ENCODE measurements at regions not wholly inside any gene's neighbourhood (a gene's known extent, or its start where the extent isn't known, plus 50 kb on each side); places are given as distances from the start of the nearest gene placed in this dataset.

DNA sequence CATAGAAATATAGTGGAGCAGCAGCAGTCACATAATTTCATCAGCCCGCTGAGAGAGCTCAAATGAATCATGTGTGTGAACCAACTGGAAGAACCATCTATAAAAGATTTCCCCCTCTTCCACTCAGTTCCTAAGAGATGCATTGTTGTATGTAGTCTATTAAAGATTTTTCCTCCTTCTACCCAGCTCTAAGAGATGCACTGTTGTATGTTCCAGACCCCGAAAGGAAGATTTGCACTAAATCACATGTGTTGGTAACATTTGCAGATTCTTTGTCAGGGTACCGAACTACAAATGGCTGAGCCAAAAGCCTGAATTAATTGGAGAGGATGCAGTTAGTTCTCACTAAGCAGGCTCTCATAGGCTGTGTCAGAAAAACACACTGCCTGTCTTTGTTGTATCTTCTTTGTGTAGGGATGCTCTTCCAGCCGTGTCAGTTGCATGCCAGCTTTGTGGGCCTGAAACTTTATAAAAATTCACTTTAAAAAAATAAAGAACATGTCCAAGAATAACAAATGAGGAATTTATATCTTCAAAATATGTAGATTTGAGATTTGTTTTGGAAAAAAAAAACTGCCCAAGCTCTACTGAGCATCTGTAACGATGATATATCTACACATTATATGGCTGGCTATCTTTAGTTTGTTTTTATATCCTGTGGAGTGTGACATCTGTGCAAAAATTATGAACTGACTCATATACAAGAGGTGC lies 223.1 kb downstream of the MZT1 start:
- H3K27me3 ChIP-seq (ENCODE audit: insufficient read depth, poor library complexity, severe bottlenecking), result no peaks in the 10 kb centered on the region
- no peaks in the 10 kb centered on the region for H3K9me3 ChIP-seq (ENCODE audit: severe bottlenecking)
- TF ChIP-seq, protein P1, sequence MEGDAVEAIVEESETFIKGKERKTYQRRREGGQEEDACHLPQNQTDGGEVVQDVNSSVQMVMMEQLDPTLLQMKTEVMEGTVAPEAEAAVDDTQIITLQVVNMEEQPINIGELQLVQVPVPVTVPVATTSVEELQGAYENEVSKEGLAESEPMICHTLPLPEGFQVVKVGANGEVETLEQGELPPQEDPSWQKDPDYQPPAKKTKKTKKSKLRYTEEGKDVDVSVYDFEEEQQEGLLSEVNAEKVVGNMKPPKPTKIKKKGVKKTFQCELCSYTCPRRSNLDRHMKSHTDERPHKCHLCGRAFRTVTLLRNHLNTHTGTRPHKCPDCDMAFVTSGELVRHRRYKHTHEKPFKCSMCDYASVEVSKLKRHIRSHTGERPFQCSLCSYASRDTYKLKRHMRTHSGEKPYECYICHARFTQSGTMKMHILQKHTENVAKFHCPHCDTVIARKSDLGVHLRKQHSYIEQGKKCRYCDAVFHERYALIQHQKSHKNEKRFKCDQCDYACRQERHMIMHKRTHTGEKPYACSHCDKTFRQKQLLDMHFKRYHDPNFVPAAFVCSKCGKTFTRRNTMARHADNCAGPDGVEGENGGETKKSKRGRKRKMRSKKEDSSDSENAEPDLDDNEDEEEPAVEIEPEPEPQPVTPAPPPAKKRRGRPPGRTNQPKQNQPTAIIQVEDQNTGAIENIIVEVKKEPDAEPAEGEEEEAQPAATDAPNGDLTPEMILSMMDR (IDR thresholded peaks at IDR 0.05; ENCODE audit: poor library complexity, severe bottlenecking), result no peak
- no peak overlapping the region for H3K4me3 ChIP-seq (ENCODE audit: severe bottlenecking)
- DNase-seq (ENCODE audit: low spot score) (no peak), ATAC-seq (ENCODE audit: low read depth) (no peak)
- no peak overlapping the region for H3K27ac ChIP-seq (ENCODE audit: poor library complexity, severe bottlenecking)
- H3K36me3 ChIP-seq (ENCODE audit: low read depth), result no peaks in the 10 kb centered on the region
- no peaks in the 10 kb centered on the region for H3K4me1 ChIP-seq (ENCODE audit: insufficient read depth, poor library complexity, severe bottlenecking)

DNA sequence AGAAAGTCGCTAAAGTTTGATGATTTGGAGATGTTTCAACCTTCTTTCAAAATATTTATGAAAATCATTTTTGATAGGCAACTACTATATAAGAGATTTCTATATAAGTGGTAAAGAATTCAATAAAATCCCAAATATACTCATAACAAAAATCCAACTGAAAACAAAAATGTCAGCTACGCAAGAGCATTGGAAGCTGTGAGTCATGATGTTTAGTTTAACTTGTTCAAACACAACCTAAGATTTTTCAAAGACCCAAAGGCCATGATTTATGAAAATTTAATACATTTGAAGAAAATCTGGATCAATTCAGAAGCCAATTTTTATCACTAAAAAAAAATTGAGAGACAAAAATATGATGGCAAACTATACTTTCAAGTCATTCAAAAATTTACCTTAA lies 226.6 kb downstream of the MZT1 start:
- ATAC-seq (ENCODE audit: low read depth) (no peak), DNase-seq (ENCODE audit: low spot score) (no peak)
- Histone ChIP-seq H3K4me3 (ENCODE audit: severe bottlenecking) (no peak overlapping the region), H3K36me3 (ENCODE audit: low read depth) (no peaks in the 10 kb centered on the region), H3K9me3 (ENCODE audit: severe bottlenecking) (no peaks in the 10 kb centered on the region), H3K4me1 (ENCODE audit: insufficient read depth, poor library complexity, severe bottlenecking) (no peaks in the 10 kb centered on the region), H3K27ac (ENCODE audit: poor library complexity, severe bottlenecking) (no peak overlapping the region), H3K27me3 (ENCODE audit: insufficient read depth, poor library complexity, severe bottlenecking) (no peaks in the 10 kb centered on the region)
- TF ChIP-seq, protein P1 (IDR thresholded peaks at IDR 0.05; ENCODE audit: poor library complexity, severe bottlenecking), result no peak

DNA sequence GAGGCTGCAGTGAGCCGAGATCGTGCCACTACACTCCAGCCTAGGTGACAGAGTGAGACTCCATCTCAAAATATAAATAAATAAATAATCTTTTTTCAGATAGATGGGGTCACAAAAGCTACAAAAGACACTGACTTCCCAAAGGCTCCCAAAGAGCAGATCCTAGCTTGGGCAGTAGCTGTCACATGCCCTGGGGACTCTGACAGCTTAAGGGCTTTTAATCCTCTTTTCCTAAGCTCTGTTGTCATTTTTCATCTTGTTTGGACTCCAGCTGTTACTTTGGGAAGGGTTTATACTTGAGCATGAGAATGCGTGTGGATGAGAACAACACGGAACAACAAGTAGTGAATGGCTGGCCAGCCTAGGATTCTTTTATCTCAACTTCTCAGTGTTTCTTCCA lies 231.7 kb downstream of the MZT1 start:
- H3K36me3 ChIP-seq (ENCODE audit: low read depth), result no peaks in the 10 kb centered on the region
- DNase-seq (ENCODE audit: low spot score) (no peak), ATAC-seq (ENCODE audit: low read depth) (no peak)
- no peaks in the 10 kb centered on the region for H3K9me3 ChIP-seq (ENCODE audit: severe bottlenecking)
- H3K27ac ChIP-seq (ENCODE audit: poor library complexity, severe bottlenecking), result no peak overlapping the region
- no peak overlapping the region for H3K4me3 ChIP-seq (ENCODE audit: severe bottlenecking)
- H3K4me1 ChIP-seq (ENCODE audit: insufficient read depth, poor library complexity, severe bottlenecking), result no peaks in the 10 kb centered on the region
- TF ChIP-seq, protein P1 (IDR thresholded peaks at IDR 0.05; ENCODE audit: poor library complexity, severe bottlenecking), result no peak
- no peaks in the 10 kb centered on the region for H3K27me3 ChIP-seq (ENCODE audit: insufficient read depth, poor library complexity, severe bottlenecking)

DNA sequence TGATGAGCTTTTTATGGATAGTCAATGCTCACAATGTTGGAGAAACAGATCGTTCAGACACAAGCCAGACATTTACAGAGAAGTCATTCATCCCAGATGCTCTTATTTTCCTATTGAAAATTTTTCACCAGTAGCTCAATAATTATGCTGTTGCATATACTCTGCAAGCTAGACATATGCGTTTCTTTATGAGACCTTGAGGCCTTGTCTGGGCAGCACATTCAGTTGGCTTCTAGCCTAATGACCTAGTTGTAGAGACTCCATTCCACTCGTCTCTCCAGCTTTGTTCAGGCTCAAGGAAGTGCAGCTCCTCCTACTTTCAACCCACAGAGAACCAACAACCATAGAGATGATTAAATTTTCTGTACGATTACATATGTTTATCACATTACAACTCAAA lies 237.7 kb downstream of the MZT1 start:
- TF ChIP-seq, protein P1 (IDR thresholded peaks at IDR 0.05; ENCODE audit: poor library complexity, severe bottlenecking), result no peak
- Histone ChIP-seq H3K27ac (ENCODE audit: poor library complexity, severe bottlenecking) (no peak overlapping the region), H3K9me3 (ENCODE audit: severe bottlenecking) (no peaks in the 10 kb centered on the region), H3K27me3 (ENCODE audit: insufficient read depth, poor library complexity, severe bottlenecking) (no peaks in the 10 kb centered on the region), H3K4me1 (ENCODE audit: insufficient read depth, poor library complexity, severe bottlenecking) (no peaks in the 10 kb centered on the region), H3K4me3 (ENCODE audit: severe bottlenecking) (no peak overlapping the region), H3K36me3 (ENCODE audit: low read depth) (no peaks in the 10 kb centered on the region)
- ATAC-seq (ENCODE audit: low read depth) (no peak), DNase-seq (ENCODE audit: low spot score) (no peak)

DNA sequence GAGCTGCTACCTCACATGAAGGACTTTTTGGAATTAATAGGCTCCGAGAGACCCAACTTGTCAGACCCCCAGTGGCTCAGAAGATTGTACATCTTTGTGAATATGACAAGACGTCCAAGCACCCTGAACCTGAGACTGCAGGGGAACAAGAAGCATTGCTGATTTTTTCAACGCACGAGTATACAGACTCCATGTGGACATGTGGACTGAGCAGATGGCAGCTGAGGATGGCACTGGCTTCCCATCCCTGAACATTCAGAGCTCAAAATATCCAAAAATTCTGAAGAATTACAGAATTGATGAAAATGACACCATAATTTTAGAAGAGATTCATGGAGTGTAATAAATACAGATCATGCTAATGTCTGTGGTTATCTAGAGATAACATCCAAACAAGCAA lies 254.1 kb downstream of the MZT1 start:
- Histone ChIP-seq H3K4me1 (ENCODE audit: insufficient read depth, poor library complexity, severe bottlenecking) (no peaks in the 10 kb centered on the region), H3K9me3 (ENCODE audit: severe bottlenecking) (no peaks in the 10 kb centered on the region), H3K27ac (ENCODE audit: poor library complexity, severe bottlenecking) (no peak overlapping the region), H3K27me3 (ENCODE audit: insufficient read depth, poor library complexity, severe bottlenecking) (no peaks in the 10 kb centered on the region), H3K4me3 (ENCODE audit: severe bottlenecking) (no peak overlapping the region), H3K36me3 (ENCODE audit: low read depth) (no peaks in the 10 kb centered on the region)
- TF ChIP-seq, protein P1 (IDR thresholded peaks at IDR 0.05; ENCODE audit: poor library complexity, severe bottlenecking), result no peak
- ATAC-seq (ENCODE audit: low read depth), result no peak
- no peak for DNase-seq (ENCODE audit: low spot score)
